A673 (cell line): ENCODE measurements at regions not wholly inside any gene's neighbourhood (a gene's known extent, or its start where the extent isn't known, plus 50 kb on each side); places are given as distances from the start of the nearest gene placed in this dataset.

Source experiments
- BruUV-seq: library from RNA; stranded (reverse); fragments of 400-500 nt; replicated peaks from 2 replicates; lab custom pipeline; 2021; lab: Mats Ljungman, UMichigan
- CTCF ChIA-PET: fragments of 300-600 bp; sonication (Branson Sonifier 250); formaldehyde crosslinking; loops from one replicate; lab custom pipeline; 2022; ENCODE audit warnings: antibody characterized with exemption; lab: Charles Lee
- POLR2A ChIA-PET: fragments of 300-600 bp; sonication (Branson Sonifier 250); formaldehyde crosslinking; loops from one replicate; lab custom pipeline; 2022; ENCODE audit warnings: antibody characterized with exemption; ENCODE audit not compliant: low non-redundant PET; lab: Charles Lee
- DNase-seq: peaks from one replicate; pipeline ENCODE4 v3.0.0-alpha.2; 2015; ENCODE audit warnings: low spot score
- H3K27ac ChIP-seq: fragments of 200-600 bp; sonication (generic); 2 replicates; pipeline ENCODE4 v1.5.1; 2016; ENCODE audit warnings: mixed run types, low read depth, mild to moderate bottlenecking, mixed read lengths, antibody characterized with exemption, low read length; ENCODE audit not compliant: poor library complexity, severe bottlenecking
- H3K27me3 ChIP-seq: fragments of 200-600 bp; sonication (generic); replicated peaks from 2 replicates; pipeline ENCODE4 v1.6.1; 2017; ENCODE audit warnings: mixed run types, low read depth, mild to moderate bottlenecking, mixed read lengths, antibody characterized with exemption, low read length; ENCODE audit not compliant: insufficient read depth, poor library complexity
- H3K36me3 ChIP-seq: fragments of 200-600 bp; sonication (generic); 2 replicates; pipeline ENCODE4 v1.6.1; 2016; ENCODE audit warnings: mixed run types, mild to moderate bottlenecking, mixed read lengths, antibody characterized with exemption, low read length; ENCODE audit not compliant: insufficient read depth, poor library complexity, severe bottlenecking
- H3K4me1 ChIP-seq: fragments of 200-600 bp; sonication (generic); 2 replicates; pipeline ENCODE4 v1.6.1; 2017; ENCODE audit warnings: mixed run types, mild to moderate bottlenecking, mixed read lengths, antibody characterized with exemption, low read length; ENCODE audit not compliant: insufficient read depth, poor library complexity, severe bottlenecking
- H3K4me3 ChIP-seq: fragments of 200-600 bp; sonication (generic); 2 replicates; pipeline ENCODE4 v1.5.1; 2016; ENCODE audit warnings: low read depth, mixed run types, mild to moderate bottlenecking, mixed read lengths, low read length; ENCODE audit not compliant: poor library complexity, severe bottlenecking
- H3K9me3 ChIP-seq: fragments of 200-600 bp; sonication (generic); 2 replicates; pipeline ENCODE4 v1.6.1; 2016; ENCODE audit warnings: mixed run types, low read depth, mild to moderate bottlenecking, mixed read lengths, antibody characterized with exemption, low read length; ENCODE audit not compliant: poor library complexity, severe bottlenecking
- EZH2 ChIP-seq: fragments of 200-600 bp; sonication (generic); IDR thresholded peaks from 2 replicates; pipeline ENCODE4 v1.6.1; 2017; ENCODE audit warnings: borderline replicate concordance, low read depth, mild to moderate bottlenecking, mixed read lengths, antibody characterized with exemption, low read length; ENCODE audit not compliant: poor library complexity, severe bottlenecking
- intact Hi-C: fragments of 100-400 bp; cut with micrococcal nuclease; formaldehyde crosslinking; loops from one replicate; pipeline ENCODE4 v1.10.0; 2022; ENCODE audit not compliant: unreplicated experiment
- TF ChIP-seq, protein P1 (sequence below): fragments of 300-800, 200-600 bp; sonication (generic); conservative IDR thresholded peaks from 2 replicates; pipeline ENCODE4 v1.5.1; 2017; ENCODE audit warnings: low read depth, mild to moderate bottlenecking, antibody characterized with exemption, low read length, moderate library complexity, mixed read lengths

DNA sequence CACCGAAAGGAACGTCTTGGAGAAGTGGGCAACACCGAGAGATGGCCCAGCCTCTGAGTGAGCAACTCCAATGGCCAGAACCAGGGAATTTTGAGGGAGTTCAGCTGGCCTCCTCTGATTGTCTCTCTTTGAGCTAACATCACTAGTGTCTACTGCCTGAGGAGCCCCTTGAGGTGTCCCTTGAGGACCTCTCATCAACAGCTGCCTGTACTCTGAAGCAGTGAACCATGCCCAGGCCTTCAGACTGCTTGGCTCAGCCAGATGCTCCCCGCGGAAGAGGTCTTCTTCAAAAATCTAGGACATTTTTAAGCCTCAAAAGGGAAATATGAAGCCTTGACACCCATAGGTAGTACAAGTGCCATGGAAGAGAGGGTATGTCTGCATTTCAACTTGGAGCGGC, 430.4 kb downstream of the TXNL1 start:
- CTCF ChIA-PET = no interaction called here
- H3K27me3 ChIP-seq = no peaks in the 10 kb centered on the region
- no peak for DNase-seq
- H3K36me3 ChIP-seq = no peaks in the 10 kb centered on the region
- no TSS peak for BruUV-seq
- H3K27ac ChIP-seq = no peak overlapping the region
- TF ChIP-seq, protein P1, sequence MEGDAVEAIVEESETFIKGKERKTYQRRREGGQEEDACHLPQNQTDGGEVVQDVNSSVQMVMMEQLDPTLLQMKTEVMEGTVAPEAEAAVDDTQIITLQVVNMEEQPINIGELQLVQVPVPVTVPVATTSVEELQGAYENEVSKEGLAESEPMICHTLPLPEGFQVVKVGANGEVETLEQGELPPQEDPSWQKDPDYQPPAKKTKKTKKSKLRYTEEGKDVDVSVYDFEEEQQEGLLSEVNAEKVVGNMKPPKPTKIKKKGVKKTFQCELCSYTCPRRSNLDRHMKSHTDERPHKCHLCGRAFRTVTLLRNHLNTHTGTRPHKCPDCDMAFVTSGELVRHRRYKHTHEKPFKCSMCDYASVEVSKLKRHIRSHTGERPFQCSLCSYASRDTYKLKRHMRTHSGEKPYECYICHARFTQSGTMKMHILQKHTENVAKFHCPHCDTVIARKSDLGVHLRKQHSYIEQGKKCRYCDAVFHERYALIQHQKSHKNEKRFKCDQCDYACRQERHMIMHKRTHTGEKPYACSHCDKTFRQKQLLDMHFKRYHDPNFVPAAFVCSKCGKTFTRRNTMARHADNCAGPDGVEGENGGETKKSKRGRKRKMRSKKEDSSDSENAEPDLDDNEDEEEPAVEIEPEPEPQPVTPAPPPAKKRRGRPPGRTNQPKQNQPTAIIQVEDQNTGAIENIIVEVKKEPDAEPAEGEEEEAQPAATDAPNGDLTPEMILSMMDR = no peak
- no peak for TF ChIP-seq EZH2
- H3K9me3 ChIP-seq = no peaks in the 10 kb centered on the region
- intact Hi-C loops = no loop called here
- H3K4me3 ChIP-seq = no peak overlapping the region
- no peaks in the 10 kb centered on the region for H3K4me1 ChIP-seq
- POLR2A ChIA-PET = no interaction called here

GRCh38 chr18:56204052-56204451, 434.3 kb downstream of the TXNL1 start:
- no TSS peak for BruUV-seq
- DNase-seq = no peak
- ChIA-PET POLR2A (no interaction called here), CTCF (no interaction called here)
- Histone ChIP-seq H3K27ac (no peak overlapping the region), H3K9me3 (no peaks in the 10 kb centered on the region), H3K4me1 (no peaks in the 10 kb centered on the region), H3K4me3 (no peak overlapping the region), H3K36me3 (no peaks in the 10 kb centered on the region), H3K27me3 (no peaks in the 10 kb centered on the region)
- no peak for TF ChIP-seq EZH2
- TF ChIP-seq, protein P1 = no peak
- intact Hi-C loops = no loop called here

GRCh38 chr18:56202678-56203077, 435.7 kb downstream of the TXNL1 start:
- BruUV-seq = no TSS peak
- no peaks in the 10 kb centered on the region for H3K27me3 ChIP-seq
- H3K27ac ChIP-seq = no peak overlapping the region
- H3K9me3 ChIP-seq = no peaks in the 10 kb centered on the region
- no peaks in the 10 kb centered on the region for H3K4me1 ChIP-seq
- ChIA-PET POLR2A (no interaction called here), CTCF (no interaction called here)
- no peak for DNase-seq
- TF ChIP-seq EZH2 = no peak
- TF ChIP-seq, protein P1 = no peak
- intact Hi-C loops = no loop called here
- H3K36me3 ChIP-seq = no peaks in the 10 kb centered on the region
- no peak overlapping the region for H3K4me3 ChIP-seq
